ENCODE measurements at regions not wholly inside any gene's neighbourhood (a gene's known extent, or its start where the extent isn't known, plus 50 kb on each side); places are given as distances from the start of the nearest gene placed in this dataset.

DNA sequence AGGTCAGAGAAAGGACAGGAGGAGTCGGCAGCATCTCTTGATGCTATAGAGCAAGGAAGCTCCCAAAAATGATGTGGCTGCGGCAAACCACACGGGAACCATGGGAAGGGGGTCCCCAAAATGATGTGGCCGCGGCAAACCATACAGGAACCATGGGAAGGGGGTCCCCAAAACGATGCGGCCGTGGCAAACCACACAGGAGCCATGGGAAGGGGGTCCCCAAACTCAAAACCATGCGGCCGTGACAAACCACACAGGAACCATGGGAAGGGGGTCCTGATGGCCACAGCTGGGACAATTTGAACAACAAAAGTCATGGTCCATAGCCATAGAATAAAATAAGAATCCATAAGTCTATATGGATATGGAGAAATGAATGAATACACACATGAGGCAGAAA is 58.4 kb upstream of the GLI2 start:
- H3K36me3 ChIP-seq (ENCODE audit: insufficient read depth, low read length), result no peaks in the 10 kb centered on the region
- no peaks in the 10 kb centered on the region for H3F3A ChIP-seq (ENCODE audit: insufficient read depth, low read length)
- H3K4me2 ChIP-seq (ENCODE audit: low read length), result no peak overlapping the region
- no peak overlapping the region for H3K9ac ChIP-seq (ENCODE audit: low read length)
- H3K9me3 ChIP-seq (ENCODE audit: low read length), result no peaks in the 10 kb centered on the region
- no peaks in the 10 kb centered on the region for H3K4me1 ChIP-seq (ENCODE audit: insufficient read depth, low read length, severe bottlenecking)
- no peaks in the 10 kb centered on the region for H3K79me2 ChIP-seq (ENCODE audit: insufficient read depth, low read length)
- no peak overlapping the region for H3K4me3 ChIP-seq (ENCODE audit: low read depth, low read length, poor library complexity, severe bottlenecking)
- H4K20me1 ChIP-seq (ENCODE audit: insufficient read depth, low read length), result no peaks in the 10 kb centered on the region
- H2AFZ ChIP-seq (ENCODE audit: low read length), result no peak overlapping the region
- no peaks in the 10 kb centered on the region for H3K27me3 ChIP-seq (ENCODE audit: insufficient read depth, low read length)
- H3K9me2 ChIP-seq (ENCODE audit: low read depth, low read length), result no peaks in the 10 kb centered on the region
- no peak overlapping the region for H3K27ac ChIP-seq (ENCODE audit: low read depth, low read length, poor library complexity, severe bottlenecking)
- TF ChIP-seq EZH2 (IDR thresholded peaks at IDR 0.05; ENCODE audit: borderline replicate concordance, low read length), result no peak
- TF ChIP-seq, protein P1, sequence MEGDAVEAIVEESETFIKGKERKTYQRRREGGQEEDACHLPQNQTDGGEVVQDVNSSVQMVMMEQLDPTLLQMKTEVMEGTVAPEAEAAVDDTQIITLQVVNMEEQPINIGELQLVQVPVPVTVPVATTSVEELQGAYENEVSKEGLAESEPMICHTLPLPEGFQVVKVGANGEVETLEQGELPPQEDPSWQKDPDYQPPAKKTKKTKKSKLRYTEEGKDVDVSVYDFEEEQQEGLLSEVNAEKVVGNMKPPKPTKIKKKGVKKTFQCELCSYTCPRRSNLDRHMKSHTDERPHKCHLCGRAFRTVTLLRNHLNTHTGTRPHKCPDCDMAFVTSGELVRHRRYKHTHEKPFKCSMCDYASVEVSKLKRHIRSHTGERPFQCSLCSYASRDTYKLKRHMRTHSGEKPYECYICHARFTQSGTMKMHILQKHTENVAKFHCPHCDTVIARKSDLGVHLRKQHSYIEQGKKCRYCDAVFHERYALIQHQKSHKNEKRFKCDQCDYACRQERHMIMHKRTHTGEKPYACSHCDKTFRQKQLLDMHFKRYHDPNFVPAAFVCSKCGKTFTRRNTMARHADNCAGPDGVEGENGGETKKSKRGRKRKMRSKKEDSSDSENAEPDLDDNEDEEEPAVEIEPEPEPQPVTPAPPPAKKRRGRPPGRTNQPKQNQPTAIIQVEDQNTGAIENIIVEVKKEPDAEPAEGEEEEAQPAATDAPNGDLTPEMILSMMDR (IDR thresholded peaks at IDR 0.05; ENCODE audit: low read length), result no peak

DNA sequence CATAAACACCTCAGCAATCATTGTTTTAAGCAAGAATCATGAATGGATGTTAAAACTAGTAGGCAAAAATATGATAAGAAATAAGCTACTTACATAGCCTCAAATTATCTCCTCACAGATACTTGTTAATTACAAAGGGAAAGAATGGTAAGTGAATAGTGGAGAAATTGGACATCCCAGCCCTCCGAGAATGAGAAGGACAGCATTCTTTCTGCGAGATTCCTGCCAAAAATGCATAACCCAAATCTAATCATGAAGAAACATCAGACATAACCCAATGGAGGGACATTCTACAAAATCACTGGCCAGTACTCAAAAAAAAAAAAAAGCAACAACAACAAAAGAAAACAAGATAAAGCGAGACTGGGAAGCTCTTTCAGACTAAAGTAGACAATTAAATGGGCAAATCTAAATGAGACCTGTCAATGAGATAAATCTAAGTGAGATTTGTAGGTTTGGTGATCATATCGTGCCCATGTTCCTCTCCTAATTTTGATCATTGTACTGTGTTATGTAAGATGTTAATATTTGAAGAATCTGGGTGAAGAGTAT is 57.9 kb upstream of the GLI2 start:
- Histone ChIP-seq H3K27me3 (ENCODE audit: insufficient read depth, low read length) (no peaks in the 10 kb centered on the region), H3K4me2 (ENCODE audit: low read length) (no peak overlapping the region), H2AFZ (ENCODE audit: low read length) (no peak overlapping the region)

DNA sequence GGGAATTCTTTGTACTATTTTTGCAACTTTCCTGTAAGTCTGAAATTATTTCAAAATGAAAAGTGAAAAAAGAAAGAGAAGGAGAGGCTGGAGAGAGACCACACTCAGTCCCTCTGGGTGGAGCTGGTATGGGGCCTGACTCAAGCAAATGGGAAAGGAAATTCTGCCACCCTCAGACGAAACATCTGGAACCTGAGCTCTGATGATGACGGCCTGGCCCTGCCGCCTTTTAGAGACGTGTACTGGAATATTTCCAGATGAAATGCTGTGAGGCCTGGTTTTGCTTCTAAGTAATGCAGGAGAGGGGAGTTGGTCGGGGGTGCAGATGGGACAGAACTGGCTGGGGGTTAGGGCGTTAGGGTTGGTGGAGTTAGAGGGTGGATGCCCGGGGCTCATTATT is 57.4 kb upstream of the GLI2 start:
- no peaks in the 10 kb centered on the region for H3F3A ChIP-seq (ENCODE audit: insufficient read depth, low read length)
- no peaks in the 10 kb centered on the region for H4K20me1 ChIP-seq (ENCODE audit: insufficient read depth, low read length)
- no peak overlapping the region for H3K9ac ChIP-seq (ENCODE audit: low read length)
- no peak overlapping the region for H3K27ac ChIP-seq (ENCODE audit: low read depth, low read length, poor library complexity, severe bottlenecking)
- no peaks in the 10 kb centered on the region for H3K4me1 ChIP-seq (ENCODE audit: insufficient read depth, low read length, severe bottlenecking)
- H2AFZ ChIP-seq (ENCODE audit: low read length), result no peak overlapping the region
- no peak overlapping the region for H3K4me3 ChIP-seq (ENCODE audit: low read depth, low read length, poor library complexity, severe bottlenecking)
- H3K9me2 ChIP-seq (ENCODE audit: low read depth, low read length), result no peaks in the 10 kb centered on the region
- no peaks in the 10 kb centered on the region for H3K36me3 ChIP-seq (ENCODE audit: insufficient read depth, low read length)
- TF ChIP-seq, protein P1 (IDR thresholded peaks at IDR 0.05; ENCODE audit: low read length), result no peak
- TF ChIP-seq EZH2 (IDR thresholded peaks at IDR 0.05; ENCODE audit: borderline replicate concordance, low read length), result no peak
- H3K27me3 ChIP-seq (ENCODE audit: insufficient read depth, low read length), result no peaks in the 10 kb centered on the region
- H3K79me2 ChIP-seq (ENCODE audit: insufficient read depth, low read length), result no peaks in the 10 kb centered on the region
- no peak overlapping the region for H3K4me2 ChIP-seq (ENCODE audit: low read length)
- H3K9me3 ChIP-seq (ENCODE audit: low read length), result no peaks in the 10 kb centered on the region

More for the DNA sequence above, 57.9 kb upstream of the GLI2 start:
- no peak overlapping the region for H3K4me3 ChIP-seq (ENCODE audit: low read depth, low read length, poor library complexity, severe bottlenecking)
- TF ChIP-seq, protein P1 (IDR thresholded peaks at IDR 0.05; ENCODE audit: low read length), result no peak
- no peak for TF ChIP-seq EZH2 (IDR thresholded peaks at IDR 0.05; ENCODE audit: borderline replicate concordance, low read length)
- H3K4me1 ChIP-seq (ENCODE audit: insufficient read depth, low read length, severe bottlenecking), result no peaks in the 10 kb centered on the region
- H4K20me1 ChIP-seq (ENCODE audit: insufficient read depth, low read length), result no peaks in the 10 kb centered on the region
- H3F3A ChIP-seq (ENCODE audit: insufficient read depth, low read length), result no peaks in the 10 kb centered on the region
- H3K9ac ChIP-seq (ENCODE audit: low read length), result no peak overlapping the region
- H3K9me2 ChIP-seq (ENCODE audit: low read depth, low read length), result no peaks in the 10 kb centered on the region
- no peak overlapping the region for H3K27ac ChIP-seq (ENCODE audit: low read depth, low read length, poor library complexity, severe bottlenecking)
- no peaks in the 10 kb centered on the region for H3K36me3 ChIP-seq (ENCODE audit: insufficient read depth, low read length)
- no peaks in the 10 kb centered on the region for H3K79me2 ChIP-seq (ENCODE audit: insufficient read depth, low read length)
- H3K9me3 ChIP-seq (ENCODE audit: low read length), result no peaks in the 10 kb centered on the region

Measured in OCI-LY1 (cell line).